NCI-H2196 (cell line): ENCODE measurements at regions not wholly inside any gene's neighbourhood (a gene's known extent, or its start where the extent isn't known, plus 50 kb on each side); places are given as distances from the start of the nearest gene placed in this dataset.
"Not testable (repeated sequence)": the region's sequence is repeated elsewhere in the genome, so short reads cannot be mapped to it uniquely, and the experiment has no call there.

Experiments
- DNase-seq: peaks from one replicate; lab custom pipeline; 2025; ENCODE audit not compliant: unreplicated experiment; lab: John Stamatoyannopoulos, UW

DNA sequence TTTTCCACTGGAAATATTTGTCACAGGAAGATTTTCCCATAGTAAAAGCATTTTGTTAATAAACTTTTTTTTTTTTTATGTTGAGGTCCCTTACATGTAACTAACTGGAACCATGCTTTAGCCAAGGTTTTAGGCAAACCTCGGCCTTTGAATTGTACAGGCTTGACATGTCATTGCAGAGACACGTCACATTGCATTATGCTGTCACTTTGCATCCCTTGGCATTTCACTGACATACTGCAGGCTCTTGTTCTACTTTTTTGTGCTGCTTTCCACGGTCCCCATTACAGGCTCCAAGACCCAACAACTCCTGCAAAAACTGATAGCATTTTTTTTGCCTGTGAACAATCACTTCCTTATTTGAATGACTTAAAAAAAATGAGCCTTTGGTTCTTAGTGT lies 724.3 kb downstream of the TTLL7 start:
- DNase-seq = not testable (repeated sequence)

- not testable (repeated sequence) for DNase-seq
Measured at GRCh38 chr1:83272484-83272883, 726.4 kb downstream of the TTLL7 start.

DNA sequence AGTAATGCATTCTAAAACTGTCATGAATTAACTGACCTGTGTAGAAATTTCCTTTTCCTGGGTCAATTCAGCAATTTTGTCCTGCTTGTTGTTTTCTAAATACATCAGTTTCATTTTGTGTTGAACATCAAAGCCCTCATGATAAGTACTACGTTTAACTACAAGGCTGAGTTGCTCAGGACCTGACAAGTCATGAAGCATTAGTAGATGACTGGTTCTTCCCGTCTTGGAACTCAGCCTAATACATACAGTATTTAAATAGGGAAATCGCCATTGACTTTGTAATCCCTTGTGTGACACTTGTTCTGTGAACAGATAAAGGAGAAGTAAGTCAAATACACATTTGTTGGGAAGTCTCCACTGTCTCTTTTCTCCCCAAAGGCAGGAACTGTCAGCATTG lies 727.1 kb downstream of the TTLL7 start:
- not testable (repeated sequence) for DNase-seq

DNA sequence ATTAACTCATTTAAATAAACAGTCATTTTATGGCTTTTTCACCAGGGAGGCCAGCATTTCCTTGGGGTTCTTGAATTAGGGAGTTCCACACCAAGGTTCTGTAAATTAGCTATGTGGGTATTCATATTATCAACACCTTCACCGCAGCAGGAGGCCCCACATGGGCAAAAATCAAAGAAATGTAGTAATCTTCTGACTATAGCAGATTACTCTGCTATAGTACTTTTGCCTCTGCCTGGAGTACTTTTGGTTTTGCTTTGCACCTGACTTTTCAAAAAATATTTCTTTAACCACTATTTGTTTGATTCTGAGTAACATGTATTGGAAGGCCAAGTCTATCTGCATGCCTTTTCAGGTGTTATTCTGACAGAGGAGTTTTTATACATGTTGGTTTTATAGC lies 728.1 kb downstream of the TTLL7 start:
- DNase-seq = not testable (repeated sequence)

- DNase-seq = not testable (repeated sequence)
Measured at GRCh38 chr1:83263808-83264207, 735.1 kb downstream of the TTLL7 start.

GRCh38 chr1:83251687-83252086 lies 747.2 kb downstream of the TTLL7 start:
- not testable (repeated sequence) for DNase-seq

DNA sequence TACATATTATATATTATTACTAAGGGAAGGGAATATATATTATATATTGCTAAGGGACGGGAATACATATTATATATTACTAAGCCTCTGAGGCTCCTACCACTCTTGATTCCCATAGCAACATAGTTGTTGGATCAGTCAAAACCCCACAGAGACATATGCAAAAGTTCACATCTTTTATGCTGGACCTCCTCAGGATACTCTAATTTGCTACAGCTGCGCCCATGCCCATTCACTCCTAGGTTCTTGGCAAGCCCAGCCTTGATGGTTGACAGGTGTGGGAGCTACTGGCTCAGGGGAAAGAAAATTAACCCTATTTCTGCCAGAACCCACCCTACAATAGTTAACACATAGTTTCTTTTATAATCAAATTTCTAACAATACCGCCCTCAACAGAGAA lies 752.2 kb downstream of the TTLL7 start:
- not testable (repeated sequence) for DNase-seq

- DNase-seq = not testable (repeated sequence)
Measured at GRCh38 chr1:83244832-83245231, 754.1 kb downstream of the TTLL7 start.

- not testable (repeated sequence) for DNase-seq
Measured at GRCh38 chr1:83239568-83239967, 759.4 kb downstream of the TTLL7 start.

GRCh38 chr1:83238654-83239053 lies 760.3 kb downstream of the TTLL7 start:
- not testable (repeated sequence) for DNase-seq

- DNase-seq = not testable (repeated sequence)
Measured at GRCh38 chr1:83219788-83220187, 779.1 kb downstream of the TTLL7 start.

DNA sequence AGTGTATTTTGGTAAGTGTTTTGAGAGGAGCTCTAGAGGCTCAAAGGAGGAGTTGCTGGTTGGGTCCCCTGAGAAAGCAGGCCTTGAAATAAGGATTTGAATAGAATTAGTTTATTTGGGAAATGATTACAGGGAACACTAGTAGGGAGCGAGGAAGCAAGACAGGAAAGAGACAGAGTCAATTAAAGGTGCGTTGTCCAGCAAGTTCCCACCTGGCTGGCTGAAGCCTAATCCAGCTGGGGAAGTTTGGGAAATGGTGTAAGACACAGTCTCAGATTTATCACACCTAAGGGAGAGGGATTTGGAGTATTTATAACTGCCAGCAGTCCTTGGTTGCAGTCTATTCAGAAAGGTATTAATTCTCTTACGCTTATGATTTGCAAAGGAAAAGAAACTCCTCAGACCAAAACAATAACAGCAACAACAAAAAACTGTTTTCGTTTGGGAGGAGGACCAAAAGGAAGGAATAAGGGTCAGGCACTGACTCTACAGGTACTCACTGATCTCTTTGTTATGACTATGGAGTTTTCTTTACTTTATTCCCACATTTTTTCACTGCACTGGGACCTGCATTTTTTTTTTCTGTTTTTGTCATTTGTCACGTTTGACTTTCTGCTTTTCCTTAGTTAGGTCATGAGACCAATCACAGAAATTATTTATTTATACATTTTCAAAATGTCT lies 780.8 kb downstream of the TTLL7 start:
- not testable (repeated sequence) for DNase-seq

- DNase-seq = not testable (repeated sequence)
Measured at GRCh38 chr1:83214317-83214716, 784.6 kb downstream of the TTLL7 start.

GRCh38 chr1:83213648-83214047 lies 785.3 kb downstream of the TTLL7 start:
- not testable (repeated sequence) for DNase-seq

DNA sequence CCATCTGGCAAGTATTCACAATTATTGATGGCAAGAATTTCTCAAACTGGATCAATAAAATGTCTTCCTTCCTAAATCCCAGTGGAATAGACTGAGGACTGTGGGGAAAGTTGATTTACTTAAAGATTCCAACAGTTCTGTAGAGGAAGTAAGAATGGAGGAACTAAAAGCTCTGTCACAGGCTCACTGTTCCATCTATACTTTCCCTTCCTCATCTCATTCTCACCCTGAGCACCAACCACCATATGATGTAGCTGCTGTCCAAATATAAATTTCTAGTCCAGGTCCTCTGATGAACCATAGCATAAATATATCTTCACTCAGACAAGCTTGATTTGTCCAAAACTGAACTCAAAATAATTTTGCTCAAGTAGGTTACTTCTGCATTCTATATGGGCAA lies 786.9 kb downstream of the TTLL7 start:
- DNase-seq = not testable (repeated sequence)

DNA sequence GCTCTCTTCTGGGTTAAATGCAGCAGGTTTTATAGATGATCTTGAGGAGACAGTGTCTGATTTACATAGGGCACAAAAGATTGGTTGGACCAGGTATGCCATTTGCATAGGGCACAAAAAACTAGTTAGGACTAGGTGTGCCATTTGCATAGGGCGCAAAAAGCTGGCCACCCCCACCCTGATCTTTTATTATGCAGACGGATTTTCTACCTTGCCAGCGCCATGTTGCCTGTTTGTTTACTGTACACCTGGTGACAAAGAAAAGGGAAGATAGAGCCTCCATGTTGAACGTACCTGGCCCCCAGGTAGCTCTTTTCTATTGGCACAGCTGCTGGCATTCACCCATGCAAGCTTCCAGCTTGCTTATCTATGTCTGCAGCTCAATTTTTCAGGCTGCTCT lies 790.4 kb downstream of the TTLL7 start:
- not testable (repeated sequence) for DNase-seq

DNA sequence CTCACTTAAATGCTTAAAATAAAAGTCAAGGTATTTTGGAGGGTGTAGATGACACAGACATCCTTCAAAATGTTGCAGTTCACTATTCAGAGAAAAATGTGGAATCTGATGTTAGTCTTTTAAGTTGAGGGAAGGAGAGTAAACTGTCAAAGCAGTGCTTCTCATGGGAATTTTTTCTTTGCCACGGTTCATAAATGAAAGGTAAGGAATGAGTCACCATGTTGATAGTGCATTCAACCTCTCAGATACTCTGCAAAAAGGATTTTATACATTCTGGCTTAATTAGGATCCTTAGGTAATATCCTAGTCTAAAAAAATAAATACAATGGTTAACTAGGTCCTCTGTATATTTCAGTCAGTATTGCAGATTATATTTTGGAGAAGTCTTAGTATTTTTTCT lies 804.3 kb downstream of the TTLL7 start:
- not testable (repeated sequence) for DNase-seq

DNA sequence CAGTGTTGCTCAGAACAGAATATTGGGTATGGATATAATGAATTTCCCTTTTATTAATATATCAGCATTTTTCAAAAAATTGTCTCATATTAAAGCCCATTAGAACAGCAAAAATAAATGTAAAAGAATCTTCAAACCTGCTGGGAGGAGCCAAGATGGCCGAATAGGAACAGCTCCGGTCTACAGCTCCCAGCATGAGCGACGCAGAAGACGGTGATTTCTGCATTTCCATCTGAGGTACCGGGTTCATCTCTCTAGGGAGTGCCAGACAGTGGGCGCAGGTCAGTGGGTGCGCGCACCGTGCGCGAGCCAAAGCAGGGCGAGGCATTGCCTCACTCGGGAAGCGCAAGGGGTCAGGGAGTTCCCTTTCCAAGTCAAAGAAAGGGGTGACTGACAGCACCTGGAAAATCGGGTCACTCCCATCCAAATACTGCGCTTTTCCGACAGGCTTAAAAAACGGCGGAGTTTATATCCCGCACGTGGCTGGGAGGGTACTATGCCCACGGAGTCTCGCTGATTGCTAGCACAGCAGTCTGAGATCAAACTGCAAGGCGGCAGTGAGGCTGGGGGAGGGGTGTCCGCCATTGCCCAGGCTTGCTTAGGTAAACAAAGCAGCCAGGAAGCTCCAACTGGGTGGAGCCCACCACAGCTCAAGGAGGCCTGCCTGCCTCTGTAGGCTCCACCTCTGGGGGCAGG lies 816.8 kb downstream of the TTLL7 start:
- not testable (repeated sequence) for DNase-seq

DNA sequence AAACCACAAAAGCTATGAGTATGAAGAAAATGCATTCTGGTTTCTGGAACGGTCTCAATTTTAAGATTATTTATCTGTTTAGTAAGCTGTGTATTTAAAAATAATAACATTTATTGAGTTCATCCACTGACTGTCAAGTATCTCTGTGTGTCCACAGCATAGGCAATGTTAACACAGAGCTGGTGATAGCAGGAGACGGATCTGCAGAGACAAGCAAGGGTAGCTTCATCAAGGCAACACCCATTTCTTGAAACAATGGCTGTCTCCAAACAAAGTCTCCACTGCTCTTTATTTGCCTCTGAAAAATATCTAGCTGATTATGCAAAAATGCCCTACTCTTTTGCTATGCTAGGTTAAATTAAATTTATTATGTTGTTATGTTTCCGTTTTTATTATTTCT lies 818.3 kb downstream of the TTLL7 start:
- DNase-seq = not testable (repeated sequence)

GRCh38 chr1:83167634-83168033 lies 831.3 kb downstream of the TTLL7 start:
- not testable (repeated sequence) for DNase-seq

DNA sequence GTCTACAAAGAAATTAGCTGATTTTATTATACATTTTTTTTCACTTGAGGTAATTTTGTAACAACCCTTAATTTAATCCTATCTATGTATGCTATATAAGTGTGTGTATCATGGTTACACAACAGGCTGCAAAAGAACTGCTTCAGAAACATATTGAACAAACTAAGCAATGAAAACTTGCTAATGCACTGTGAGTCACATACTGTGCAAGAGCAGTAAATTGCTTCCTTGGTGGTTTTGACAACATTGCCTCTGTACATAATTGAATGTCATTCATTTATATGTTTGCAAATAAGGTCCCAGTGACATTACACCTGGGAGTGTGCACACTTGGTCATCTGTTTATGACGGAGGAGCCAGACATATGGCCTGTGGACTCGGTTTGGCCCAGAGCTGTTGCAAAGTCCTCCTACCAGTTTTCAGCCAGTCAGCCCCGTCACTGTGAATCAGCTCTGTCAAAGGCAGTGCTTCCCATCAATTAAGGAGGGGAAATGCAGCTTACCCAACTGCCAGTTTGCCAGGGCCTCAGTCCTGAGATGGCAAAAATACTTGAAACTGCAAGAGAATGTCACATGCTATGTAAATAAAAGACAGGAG lies 835.0 kb downstream of the TTLL7 start:
- not testable (repeated sequence) for DNase-seq

GRCh38 chr1:83158924-83159323 lies 840.0 kb downstream of the TTLL7 start:
- DNase-seq = not testable (repeated sequence)
